ENCODE measurements at regions not wholly inside any gene's neighbourhood (a gene's known extent, or its start where the extent isn't known, plus 50 kb on each side); places are given as distances from the start of the nearest gene placed in this dataset.
A peak's percentile ranks its signal among the peaks of the same experiment; 100 is the strongest.
"Not testable (repeated sequence)": the region's sequence is repeated elsewhere in the genome, so short reads cannot be mapped to it uniquely, and the experiment has no call there.

GRCh38 chr6:168939041-168939440 is 314.6 kb downstream of the THBS2 start:
- no peak for DNase-seq (ENCODE audit: low read depth, low spot score)

DNA sequence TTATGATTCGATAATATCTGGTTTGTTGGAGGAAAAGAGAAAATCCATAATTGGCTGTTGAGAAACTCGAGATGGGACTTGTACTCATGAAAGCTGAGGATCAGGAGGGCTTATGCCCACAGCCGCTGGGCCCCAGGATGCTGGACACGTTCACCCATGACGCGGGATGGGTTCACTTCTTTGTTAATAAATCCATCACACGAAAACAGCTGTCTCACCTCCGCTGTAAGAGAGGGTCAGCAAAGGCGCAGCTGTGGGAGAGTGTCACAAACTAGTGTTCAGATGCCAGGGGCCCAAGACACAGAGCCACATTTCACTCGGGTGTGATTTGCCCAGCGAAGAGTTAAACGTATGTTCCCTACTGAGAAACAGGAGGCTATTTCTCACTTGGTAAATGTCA is 315.1 kb downstream of the THBS2 start:
- no peak for DNase-seq (ENCODE audit: low read depth, low spot score)

DNA sequence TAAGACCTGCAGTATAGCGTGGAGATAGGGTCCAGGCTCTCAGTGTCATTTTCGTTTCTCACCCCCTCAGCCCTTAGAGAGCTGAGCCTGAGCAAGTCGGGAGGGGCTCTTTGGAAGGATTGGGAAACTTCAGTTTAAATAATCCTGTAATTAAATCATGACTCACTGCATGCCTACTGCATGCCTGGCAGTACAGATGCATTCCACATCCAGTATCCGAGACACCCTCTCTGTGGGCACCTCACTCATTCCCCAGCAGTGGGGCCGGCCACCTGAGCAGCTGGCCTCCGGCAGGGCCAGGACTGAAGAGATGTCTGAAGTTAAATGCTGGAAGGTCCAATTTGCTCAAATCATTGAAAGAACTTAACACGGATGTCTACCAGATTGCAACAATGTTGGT is 316.6 kb downstream of the THBS2 start:
- DNase-seq (ENCODE audit: low read depth, low spot score), result peak; percentile 68

GRCh38 chr6:168935628-168936010 is 318.0 kb downstream of the THBS2 start:
- no peak for DNase-seq (ENCODE audit: low read depth, low spot score)

- DNase-seq (ENCODE audit: low read depth, low spot score), result no peak
Observed at GRCh38 chr6:168934660-168935627, 318.7 kb downstream of the THBS2 start.

DNA sequence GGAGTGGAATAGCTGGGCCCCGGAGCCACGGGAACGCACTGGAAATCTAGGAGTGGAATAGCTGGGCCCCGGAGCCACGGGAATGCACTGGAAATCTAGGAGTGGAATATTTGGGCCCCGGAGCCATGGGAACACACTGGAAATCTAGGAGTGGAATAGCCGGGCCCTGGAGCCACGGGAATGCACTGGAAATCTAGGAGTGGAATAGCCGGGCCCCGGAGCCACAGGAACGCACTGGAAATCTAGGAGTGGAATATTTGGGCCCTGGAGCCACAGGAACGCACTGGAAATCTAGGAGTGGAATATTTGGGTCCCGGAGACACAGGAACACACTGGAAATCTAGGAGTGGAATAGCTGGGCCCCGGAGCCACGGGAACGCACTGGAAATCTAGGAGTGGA is 321.5 kb downstream of the THBS2 start:
- not testable (repeated sequence) for DNase-seq (ENCODE audit: low read depth, low spot score)

DNA sequence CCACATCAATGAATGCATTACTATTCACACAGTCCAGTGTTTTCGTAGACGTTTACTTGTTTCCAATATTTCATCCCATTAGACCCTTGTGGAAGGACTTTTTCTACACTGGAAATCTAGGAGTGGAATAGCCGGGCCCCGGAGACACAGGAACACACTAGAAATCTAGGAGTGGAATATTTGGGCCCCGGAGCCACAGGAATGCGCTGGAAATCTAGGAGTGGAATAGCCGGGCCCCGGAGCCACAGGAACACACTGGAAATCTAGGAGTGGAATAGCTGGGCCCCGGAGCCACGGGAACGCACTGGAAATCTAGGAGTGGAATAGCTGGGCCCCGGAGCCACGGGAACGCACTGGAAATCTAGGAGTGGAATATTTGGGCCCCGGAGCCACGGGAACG is 322.6 kb downstream of the THBS2 start:
- not testable (repeated sequence) for DNase-seq (ENCODE audit: low read depth, low spot score)

DNA sequence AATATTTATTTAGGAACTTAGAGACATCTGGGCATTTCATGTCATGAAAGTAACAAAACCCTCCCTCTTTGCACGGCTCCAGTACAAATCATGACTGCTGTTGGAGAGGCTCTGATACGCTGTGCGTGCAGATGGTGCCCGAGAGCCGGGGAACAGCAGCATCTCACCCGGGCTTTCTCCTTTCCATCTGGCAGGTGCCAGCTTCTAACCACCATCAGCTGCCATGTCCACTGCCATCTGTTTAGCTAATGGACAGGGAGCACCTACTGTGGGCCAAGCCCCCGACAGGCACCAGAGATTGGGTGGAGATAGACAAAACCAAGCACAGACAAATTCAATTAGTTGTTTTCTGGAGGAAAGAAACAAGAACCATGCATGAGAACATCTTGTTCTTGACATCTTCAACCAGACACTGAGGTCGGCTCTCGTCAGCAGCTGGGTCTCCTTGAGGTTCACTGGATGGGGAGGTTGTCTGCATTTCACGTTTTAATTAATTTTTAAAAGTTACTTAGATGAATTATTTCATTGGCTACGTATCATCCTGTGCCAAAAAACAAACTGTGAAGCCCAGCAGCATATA is 323.7 kb downstream of the THBS2 start:
- DNase-seq (ENCODE audit: low read depth, low spot score), result no peak

- no peak for DNase-seq (ENCODE audit: low read depth, low spot score)
Observed at GRCh38 chr6:168928012-168928411, 325.6 kb downstream of the THBS2 start.

- DNase-seq (ENCODE audit: low read depth, low spot score), result no peak
Observed at GRCh38 chr6:168927026-168927425, 326.6 kb downstream of the THBS2 start.

- no peak for DNase-seq (ENCODE audit: low read depth, low spot score)
Observed at GRCh38 chr6:168926306-168926705, 327.3 kb downstream of the THBS2 start.

- no peak for DNase-seq (ENCODE audit: low read depth, low spot score)
Observed at GRCh38 chr6:168925671-168926070, 328.0 kb downstream of the THBS2 start.

GRCh38 chr6:168923171-168923570 is 330.5 kb downstream of the THBS2 start:
- DNase-seq (ENCODE audit: low read depth, low spot score), result no peak

DNA sequence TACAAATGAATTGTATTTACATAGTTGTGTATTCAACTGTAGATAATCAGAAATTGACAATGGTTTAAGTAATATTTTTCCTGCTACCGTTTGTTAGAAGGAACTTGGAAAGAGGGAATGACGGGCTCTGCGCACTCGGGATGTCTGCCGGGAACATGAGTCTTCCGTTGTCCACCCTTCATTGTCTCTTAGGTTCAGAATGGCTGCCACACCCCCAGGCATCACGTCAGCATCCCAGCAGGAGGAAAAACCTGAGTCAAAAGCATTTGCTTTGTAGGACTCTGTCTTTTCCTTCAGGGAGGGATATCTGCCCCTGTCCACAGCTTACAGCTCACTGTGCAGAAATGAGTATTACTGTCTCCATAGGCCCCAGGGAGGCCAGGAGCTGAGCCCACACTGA is 331.2 kb downstream of the THBS2 start:
- DNase-seq (ENCODE audit: low read depth, low spot score), result no peak

GRCh38 chr6:168920289-168920688 is 333.4 kb downstream of the THBS2 start:
- no peak for DNase-seq (ENCODE audit: low read depth, low spot score)

DNA sequence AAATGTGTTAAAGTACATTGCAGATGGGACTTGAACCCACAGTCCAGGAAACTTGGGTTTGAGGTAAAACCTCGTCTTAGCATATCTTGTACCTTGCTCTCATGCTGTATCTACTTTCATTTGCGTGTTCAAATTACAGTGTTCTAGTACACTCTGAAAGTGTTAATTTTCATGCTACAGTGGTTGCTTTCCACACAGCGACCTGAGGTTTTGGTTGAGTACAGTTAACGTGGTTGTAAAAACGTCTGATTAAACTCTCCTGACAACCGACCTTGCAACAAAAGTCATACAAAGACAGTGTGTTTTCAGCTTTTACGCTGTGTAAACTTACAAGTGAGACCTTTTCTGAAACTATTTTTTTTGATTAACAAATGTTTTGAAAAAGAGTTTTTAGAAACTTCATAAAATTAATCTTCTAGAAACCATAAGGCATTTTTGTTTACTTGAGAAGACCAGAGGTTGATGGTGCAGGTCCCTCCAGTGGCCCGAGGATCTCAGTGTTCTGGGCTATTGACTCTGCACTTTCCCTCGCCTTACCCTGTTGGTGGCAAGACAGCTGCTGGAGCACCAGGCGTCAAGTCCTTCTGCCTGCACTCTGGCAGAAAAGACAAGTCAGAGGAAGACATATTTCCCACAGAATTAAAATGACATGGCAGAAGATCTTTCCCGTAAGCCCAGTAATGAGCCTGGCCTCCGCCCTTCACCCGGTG is 334.0 kb downstream of the THBS2 start:
- DNase-seq (ENCODE audit: low read depth, low spot score), result no peak

- peak; percentile 71 for DNase-seq (ENCODE audit: low read depth, low spot score)
Observed at GRCh38 chr6:168916576-168917211, 337.0 kb downstream of the THBS2 start.

DNA sequence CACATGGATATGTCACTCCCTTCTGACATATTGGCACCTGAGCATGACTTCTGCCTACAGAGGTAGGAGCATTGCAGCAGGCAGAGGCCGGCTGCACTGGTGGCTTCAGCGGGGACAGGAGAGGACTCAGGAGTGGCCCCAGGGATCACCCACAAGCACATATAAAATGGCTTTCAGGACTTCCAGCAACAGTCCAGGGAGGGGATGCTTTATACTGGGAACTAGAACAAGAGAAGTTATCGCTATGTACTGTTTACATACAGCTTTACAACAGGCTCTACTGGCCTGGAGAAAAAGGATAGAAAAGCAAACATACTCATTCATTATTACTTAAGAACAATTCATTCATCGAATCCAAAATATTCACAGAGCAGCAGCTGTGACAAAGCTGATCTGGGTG is 337.8 kb downstream of the THBS2 start:
- no peak for DNase-seq (ENCODE audit: low read depth, low spot score)

DNA sequence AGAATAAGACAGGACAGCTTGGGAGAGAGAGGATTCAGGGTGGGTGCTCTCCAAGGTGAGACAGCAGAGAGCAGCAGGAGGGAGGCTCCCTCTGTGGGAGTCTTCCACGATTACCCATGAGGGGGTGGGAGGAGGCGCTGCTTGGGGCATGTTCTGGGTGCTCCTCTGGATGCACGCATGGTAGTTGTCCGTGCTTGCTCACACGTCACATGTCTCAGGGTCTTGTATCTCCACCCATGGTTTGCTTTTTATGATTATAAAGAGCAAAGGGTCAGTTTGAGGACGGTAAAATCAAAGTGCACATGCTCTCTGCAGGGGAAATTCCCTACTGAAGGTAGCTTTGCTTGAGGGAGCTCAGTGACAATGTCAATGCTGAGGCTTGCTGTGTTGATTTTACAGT is 338.4 kb downstream of the THBS2 start:
- DNase-seq (ENCODE audit: low read depth, low spot score), result no peak

GRCh38 chr6:168913866-168914469 is 339.7 kb downstream of the THBS2 start:
- no peak for DNase-seq (ENCODE audit: low read depth, low spot score)

DNA sequence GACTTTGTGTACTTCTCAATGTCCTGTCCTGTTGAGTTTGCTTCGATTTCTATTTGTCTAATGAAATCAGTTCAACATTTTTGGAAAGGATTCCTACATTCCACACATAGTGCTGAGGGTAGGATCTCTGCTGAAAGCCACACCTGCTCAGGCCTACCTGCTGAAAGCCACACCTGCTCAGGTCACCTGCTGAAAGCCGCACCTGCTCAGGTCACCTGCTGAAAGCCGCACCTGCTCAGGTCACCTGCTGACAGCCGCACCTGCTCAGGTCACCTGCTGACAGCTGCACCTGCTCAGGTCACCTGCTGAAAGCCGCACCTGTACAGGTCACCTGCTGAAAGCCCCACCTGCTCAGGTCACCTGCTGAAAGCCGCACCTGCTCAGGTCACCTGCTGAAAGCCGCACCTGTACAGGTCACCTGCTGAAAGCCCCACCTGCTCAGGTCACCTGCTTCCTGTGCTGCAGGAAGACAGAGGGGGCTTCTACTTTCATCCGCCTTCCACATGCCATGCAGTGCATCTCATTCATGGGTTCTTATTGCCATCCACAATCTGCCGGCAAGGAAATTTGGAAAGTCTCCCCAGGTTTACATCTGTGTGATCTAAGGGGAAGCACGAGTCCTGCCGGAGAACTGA is 340.3 kb downstream of the THBS2 start:
- not testable (repeated sequence) for DNase-seq (ENCODE audit: low read depth, low spot score)

Data from astrocyte of the hippocampus (primary cell).